Tibial artery (tissue), 4 donors: ENCODE measurements at regions not wholly inside any gene's neighbourhood (a gene's known extent, or its start where the extent isn't known, plus 50 kb on each side); places are given as distances from the start of the nearest gene placed in this dataset.
A peak's percentile ranks its signal among the peaks of the same experiment; 100 is the strongest.

ENCODE experiments used
- DNase-seq, 2 donors: peaks; one replicate each; pipeline ENCODE4 v3.0.0-alpha.2; 2019
- H3K27ac ChIP-seq, 2 donors: fragments of 200-600 bp; sonication (generic) in 1 of 2; 1 replicate in 1 of 2; 2 replicates in 1 of 2; pipeline ENCODE4 v1.5.1; 2018 to 2019; ENCODE audit warnings: mild to moderate bottlenecking in 1 of 2
- H3K27me3 ChIP-seq, 2 donors: fragments of 200-600 bp; sonication (generic) in 1 of 2; one replicate each; pipeline versions ENCODE4 v1.5.1 to v1.6.0; 2016 to 2019
- H3K36me3 ChIP-seq, 3 donors: fragments of 200-600 bp; sonication (generic) in 2 of 3; one replicate each; pipeline ENCODE4 v1.5.1; 2016 to 2019; ENCODE audit warnings: mild to moderate bottlenecking in 2 of 3
- H3K4me1 ChIP-seq, 4 donors: fragments of 200-600 bp; sonication (generic) in 2 of 4; 1 replicate in 3 of 4; 2 replicates in 1 of 4; pipeline ENCODE4 v1.5.1; 2016 to 2019
- H3K4me3 ChIP-seq, 2 donors: fragments of 200-600 bp; sonication (generic) in 1 of 2; 1 replicate in 1 of 2; 2 replicates in 1 of 2; pipeline ENCODE4 v1.5.1; 2018 to 2019; ENCODE audit warnings: mild to moderate bottlenecking in 2 of 2
- H3K9me3 ChIP-seq, 3 donors: fragments of 200-600 bp; sonication (generic) in 1 of 3; one replicate each; pipeline ENCODE4 v1.5.1; 2016 to 2019
- intact Hi-C: fragments of 100-400 bp; cut with DNase I; formaldehyde crosslinking; loops from one replicate; pipeline ENCODE4 v1.15.0; 2023; ENCODE audit warnings: low total_unique reads
- TF ChIP-seq, protein P1 (sequence below), 2 experiments: fragments of 200-600 bp in 1 of 2; fragments of 450-650 bp in 1 of 2; IDR thresholded peaks; one replicate each; pipeline ENCODE4 v1.5.1; 2017 to 2019; ENCODE audit warnings: antibody characterized with exemption in 2 of 2, mild to moderate bottlenecking in 1 of 2, moderate library complexity in 1 of 2

DNA sequence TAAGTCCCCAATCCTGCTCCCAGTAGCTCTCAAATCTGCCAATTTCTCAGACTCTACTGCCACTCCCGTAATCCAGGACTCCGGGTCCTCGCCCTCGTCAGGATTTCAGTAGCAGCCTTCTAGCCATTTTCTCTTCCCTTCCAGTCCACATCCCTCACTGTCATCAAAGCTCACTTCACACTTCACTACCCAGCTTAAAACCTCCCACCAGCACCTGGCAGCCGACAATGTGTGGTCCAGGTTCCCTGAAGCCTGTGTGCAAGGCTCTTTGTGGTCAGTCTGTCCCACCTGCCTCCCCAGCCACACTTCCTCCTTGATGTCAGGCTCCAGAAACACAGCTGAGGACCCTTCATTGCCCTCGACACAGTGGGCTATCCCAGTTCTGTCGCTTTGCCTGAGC is 304.5 kb upstream of the ROPN1 start:
- Histone ChIP-seq H3K4me3 (no peak overlapping the region), H3K4me1 (peaks cover 0 to 78% (median 35%) of the 10 kb centered on the region in 4 donors), H3K27ac (no peak overlapping the region), H3K9me3 (no peaks in the 10 kb centered on the region), H3K36me3 (peaks cover 0 to 6% (median 0%) of the 10 kb centered on the region in 3 donors), H3K27me3 (no peaks in the 10 kb centered on the region)
- TF ChIP-seq, protein P1, sequence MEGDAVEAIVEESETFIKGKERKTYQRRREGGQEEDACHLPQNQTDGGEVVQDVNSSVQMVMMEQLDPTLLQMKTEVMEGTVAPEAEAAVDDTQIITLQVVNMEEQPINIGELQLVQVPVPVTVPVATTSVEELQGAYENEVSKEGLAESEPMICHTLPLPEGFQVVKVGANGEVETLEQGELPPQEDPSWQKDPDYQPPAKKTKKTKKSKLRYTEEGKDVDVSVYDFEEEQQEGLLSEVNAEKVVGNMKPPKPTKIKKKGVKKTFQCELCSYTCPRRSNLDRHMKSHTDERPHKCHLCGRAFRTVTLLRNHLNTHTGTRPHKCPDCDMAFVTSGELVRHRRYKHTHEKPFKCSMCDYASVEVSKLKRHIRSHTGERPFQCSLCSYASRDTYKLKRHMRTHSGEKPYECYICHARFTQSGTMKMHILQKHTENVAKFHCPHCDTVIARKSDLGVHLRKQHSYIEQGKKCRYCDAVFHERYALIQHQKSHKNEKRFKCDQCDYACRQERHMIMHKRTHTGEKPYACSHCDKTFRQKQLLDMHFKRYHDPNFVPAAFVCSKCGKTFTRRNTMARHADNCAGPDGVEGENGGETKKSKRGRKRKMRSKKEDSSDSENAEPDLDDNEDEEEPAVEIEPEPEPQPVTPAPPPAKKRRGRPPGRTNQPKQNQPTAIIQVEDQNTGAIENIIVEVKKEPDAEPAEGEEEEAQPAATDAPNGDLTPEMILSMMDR (IDR thresholded peaks at IDR 0.05), result no peak
- DNase-seq, result no peak
- intact Hi-C loops, result no loop called here

DNA sequence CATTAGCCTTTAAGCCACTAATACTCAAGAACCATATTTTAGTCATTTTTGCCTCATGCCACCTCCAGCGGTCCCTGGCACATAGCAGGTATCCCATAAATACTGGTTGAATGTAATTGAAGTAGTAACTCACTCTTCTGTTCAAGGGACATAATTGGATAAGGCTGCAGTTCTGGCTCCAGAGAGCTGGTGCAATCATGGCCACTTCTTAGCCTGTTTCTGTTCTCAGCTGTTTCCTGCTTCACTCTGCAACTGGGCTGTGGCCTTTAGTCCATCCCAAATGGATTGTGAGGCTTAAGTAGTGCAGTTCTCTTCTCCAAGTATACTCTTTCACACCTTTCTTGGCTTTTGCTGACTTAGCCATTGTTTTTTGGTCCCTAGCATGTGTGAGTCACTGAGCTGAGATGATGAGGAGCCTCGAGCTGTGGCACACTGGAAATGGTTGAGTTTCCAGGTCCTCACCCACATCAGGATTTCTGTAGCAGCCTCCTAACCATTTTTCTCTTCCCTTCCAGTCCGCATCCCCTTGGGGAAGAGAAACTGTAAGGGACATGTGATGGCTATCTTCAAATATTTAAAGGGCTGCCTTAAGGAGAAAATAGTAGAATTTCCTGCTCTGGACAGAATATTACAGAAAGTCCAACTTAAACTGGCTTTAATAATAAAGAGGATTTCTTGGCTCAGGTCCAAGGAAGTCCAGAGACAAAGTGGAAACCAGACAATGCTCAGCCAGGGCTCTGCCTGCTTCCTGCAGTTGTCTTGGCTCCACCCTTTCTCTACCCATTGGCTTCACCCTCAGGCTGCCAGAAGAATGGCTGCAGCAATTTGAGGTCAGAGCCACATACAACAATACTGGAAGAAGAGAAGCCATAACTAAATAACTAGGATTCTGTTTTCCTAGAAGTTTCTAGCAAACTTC is 305.4 kb upstream of the ROPN1 start:
- TF ChIP-seq, protein P1 (IDR thresholded peaks at IDR 0.05), result no peak
- intact Hi-C loops, result no loop called here
- Histone ChIP-seq H3K4me1 (peaks cover 0 to 69% (median 27%) of the 10 kb centered on the region in 4 donors), H3K27ac (no peak overlapping the region), H3K4me3 (no peak overlapping the region), H3K27me3 (no peaks in the 10 kb centered on the region), H3K9me3 (no peaks in the 10 kb centered on the region), H3K36me3 (peaks cover 0 to 8% (median 0%) of the 10 kb centered on the region in 3 donors)
- DNase-seq, result no peak

DNA sequence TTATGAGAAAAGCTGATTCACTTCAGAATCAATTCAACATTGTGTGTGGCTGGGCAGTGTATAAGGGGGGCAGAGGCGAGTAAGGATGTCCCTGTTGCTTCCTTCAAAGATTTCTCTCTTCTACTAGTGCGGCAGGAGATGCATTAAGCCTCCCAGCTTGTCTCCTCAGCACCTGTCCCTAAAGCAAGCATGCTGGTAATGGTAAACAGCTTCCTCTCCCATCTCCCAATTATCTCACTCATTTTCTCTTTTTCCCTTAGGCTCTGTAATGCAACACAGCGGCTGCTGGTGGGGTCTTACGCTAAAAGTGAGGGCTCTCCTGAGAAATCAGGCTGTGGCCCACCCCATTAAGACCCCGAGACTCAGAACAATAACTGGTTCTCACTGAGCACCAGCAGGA is 306.4 kb upstream of the ROPN1 start:
- Histone ChIP-seq H3K27me3 (no peaks in the 10 kb centered on the region), H3K27ac (peak overlapping the region in 1 of 2 donors; percentile 26), H3K4me3 (no peak overlapping the region), H3K36me3 (peaks cover 0 to 15% (median 0%) of the 10 kb centered on the region in 3 donors), H3K9me3 (no peaks in the 10 kb centered on the region), H3K4me1 (peaks cover 0 to 60% (median 24%) of the 10 kb centered on the region in 4 donors)
- intact Hi-C loops, result no loop called here
- DNase-seq, result no peak
- TF ChIP-seq, protein P1 (IDR thresholded peaks at IDR 0.05), result no peak

DNA sequence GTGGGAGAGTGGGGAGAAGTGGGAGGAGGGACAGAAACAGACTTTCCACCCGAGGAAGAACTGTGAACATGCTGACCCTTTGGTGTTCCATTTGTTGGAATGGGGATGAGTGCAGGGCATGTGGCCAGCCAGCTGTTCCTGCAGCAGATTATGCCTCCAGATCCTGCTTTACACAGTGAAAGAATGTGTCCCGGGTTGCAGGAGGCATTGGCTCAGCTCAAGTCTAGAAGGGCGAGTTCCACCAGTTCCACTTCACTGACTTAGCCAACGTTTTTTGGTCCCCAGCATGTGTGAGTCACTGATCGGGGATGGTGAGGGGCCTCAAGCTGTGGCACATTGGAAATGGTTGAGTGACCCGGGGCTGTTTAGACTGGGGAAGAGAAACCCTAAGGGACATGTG is 307.0 kb upstream of the ROPN1 start:
- Histone ChIP-seq H3K4me1 (peaks cover 0 to 53% (median 21%) of the 10 kb centered on the region in 4 donors), H3K4me3 (no peak overlapping the region), H3K36me3 (peaks cover 0 to 15% (median 0%) of the 10 kb centered on the region in 3 donors), H3K9me3 (no peaks in the 10 kb centered on the region), H3K27me3 (no peaks in the 10 kb centered on the region), H3K27ac (peak overlapping the region; percentile 16 to 26)
- TF ChIP-seq, protein P1 (IDR thresholded peaks at IDR 0.05), result no peak
- DNase-seq, result no peak
- intact Hi-C loops, result no loop called here

DNA sequence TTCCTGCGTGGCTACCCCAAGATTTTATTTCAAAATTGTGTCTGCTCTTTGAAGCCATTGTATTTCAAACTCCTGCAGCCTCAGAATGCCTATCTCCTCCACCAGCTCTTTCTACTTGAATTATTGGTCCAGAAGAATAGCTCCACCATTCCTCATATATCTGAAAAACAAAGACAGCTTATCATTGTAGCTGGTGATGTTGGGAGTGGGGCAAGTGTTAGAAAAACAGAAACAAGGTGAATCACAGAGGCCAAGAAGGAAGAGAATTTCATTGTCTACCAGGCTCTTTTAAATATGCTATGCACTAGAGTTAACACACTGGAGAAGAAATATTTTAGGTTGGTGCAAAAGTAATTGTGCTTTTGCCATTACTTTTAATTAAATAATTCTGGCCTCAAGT is 307.9 kb upstream of the ROPN1 start:
- Histone ChIP-seq H3K9me3 (no peaks in the 10 kb centered on the region), H3K27me3 (no peaks in the 10 kb centered on the region), H3K27ac (no peak overlapping the region), H3K4me1 (peaks cover 0 to 50% (median 21%) of the 10 kb centered on the region in 4 donors), H3K36me3 (peaks cover 0 to 15% (median 0%) of the 10 kb centered on the region in 3 donors), H3K4me3 (no peak overlapping the region)
- TF ChIP-seq, protein P1 (IDR thresholded peaks at IDR 0.05), result no peak
- no peak for DNase-seq
- intact Hi-C loops, result no loop called here
